GM21786 (cell line): ENCODE measurements at regions not wholly inside any gene's neighbourhood (a gene's known extent, or its start where the extent isn't known, plus 50 kb on each side); places are given as distances from the start of the nearest gene placed in this dataset.
A peak's percentile ranks its signal among the peaks of the same experiment; 100 is the strongest.

Experiments
- ATAC-seq: cut with Tn5 transposase; IDR thresholded peaks from one replicate; pipeline ENCODE4 v1.9.1; 2021; ENCODE audit not compliant: unreplicated experiment

GRCh38 chr18:40921845-40922629 lies 1033.0 kb upstream of the PIK3C3 start:
- no peak for ATAC-seq

- ATAC-seq: no peak
Observed at GRCh38 chr18:40917056-40917455, 1038.0 kb upstream of the PIK3C3 start.

GRCh38 chr18:40915724-40916123 lies 1039.3 kb upstream of the PIK3C3 start:
- ATAC-seq: no peak

DNA sequence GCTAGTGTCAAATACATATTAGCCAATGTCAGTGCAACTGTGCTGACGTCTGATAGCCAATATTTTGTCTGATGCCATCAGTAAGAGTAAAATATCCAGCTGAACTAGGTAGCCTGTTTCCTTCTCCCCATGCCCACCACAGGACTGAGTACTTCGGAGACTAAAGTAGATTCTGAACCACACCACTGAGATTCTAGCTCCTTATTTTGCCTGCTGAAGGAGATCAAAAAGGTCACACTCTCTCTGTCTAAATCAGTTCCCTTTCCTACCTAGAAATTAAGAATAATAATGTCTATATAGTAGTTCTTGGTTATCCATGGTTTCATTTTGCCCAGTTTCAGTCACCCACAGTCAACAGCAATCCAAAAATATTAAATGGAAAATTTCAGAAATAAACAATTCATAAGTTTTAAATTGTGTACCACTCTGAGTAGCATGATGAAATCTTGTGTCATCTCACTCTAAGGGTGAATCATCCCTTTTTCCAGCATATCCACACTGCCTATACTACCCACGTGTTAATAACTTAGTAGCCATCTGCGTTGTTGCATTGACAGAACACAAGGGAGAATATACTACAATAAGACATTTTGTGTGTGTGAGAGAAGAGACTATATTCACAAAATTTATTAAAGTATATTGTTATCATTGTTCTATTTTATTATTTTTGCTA lies 1043.3 kb upstream of the PIK3C3 start:
- no peak for ATAC-seq

DNA sequence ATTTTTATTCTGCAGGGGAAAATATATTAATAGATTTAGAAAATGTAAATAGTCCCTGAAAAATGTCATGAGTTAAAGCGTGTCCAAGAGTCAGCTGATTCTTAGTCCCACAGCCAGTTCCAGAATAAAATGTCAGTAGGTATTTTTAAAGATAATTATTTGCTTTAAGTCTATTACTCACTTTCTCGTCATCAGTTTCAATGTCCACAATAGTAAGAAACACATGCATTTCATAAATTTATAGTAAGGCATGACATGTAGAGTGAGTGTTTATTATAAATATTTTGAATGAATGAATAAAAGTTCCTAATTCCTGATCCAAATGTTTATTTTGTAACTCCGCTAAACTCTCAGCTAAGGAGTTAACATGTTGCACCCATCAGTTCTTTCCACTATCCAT lies 1044.0 kb upstream of the PIK3C3 start:
- ATAC-seq: no peak

GRCh38 chr18:40907842-40908241 lies 1047.2 kb upstream of the PIK3C3 start:
- ATAC-seq: no peak

DNA sequence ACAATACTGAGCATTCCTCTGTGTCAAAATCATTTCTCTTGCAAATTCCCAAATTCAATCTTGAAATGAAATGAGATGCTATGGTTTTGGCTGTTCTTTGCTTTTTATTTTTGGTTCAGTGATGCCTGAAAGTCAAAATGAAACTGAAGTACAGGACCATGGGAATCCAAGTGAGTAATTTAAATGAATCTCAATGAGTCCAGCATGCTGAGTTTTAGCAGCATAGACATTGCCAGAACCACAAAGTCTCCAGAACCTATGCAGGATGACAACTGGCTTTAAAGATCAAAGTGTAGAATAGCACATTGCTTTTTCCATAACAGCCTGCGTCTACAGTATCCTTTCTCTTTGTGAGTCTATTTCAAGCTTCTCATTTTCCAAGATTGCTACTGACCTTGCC lies 1050.7 kb upstream of the PIK3C3 start:
- no peak for ATAC-seq

DNA sequence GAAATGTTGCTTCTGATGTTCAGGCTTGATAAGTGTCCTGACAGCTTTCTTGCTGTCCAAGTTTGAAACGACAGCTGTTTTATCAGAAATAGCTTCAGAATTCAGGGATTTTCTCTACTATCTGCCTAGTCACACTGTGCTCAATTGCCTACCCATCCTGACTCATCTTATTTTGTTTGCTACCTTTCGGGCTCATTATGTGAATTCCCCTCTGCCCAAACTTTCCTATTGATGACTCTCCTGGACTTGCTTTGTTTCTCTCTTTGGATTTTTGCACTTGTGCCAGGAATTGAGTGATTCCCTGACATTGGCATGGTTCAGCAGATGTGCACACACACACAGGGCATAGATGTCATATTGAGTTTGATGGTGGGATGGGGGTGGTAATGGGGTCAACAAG lies 1052.6 kb upstream of the PIK3C3 start:
- no peak for ATAC-seq

GRCh38 chr18:40897884-40898283 lies 1057.2 kb upstream of the PIK3C3 start:
- ATAC-seq: no peak

GRCh38 chr18:40883271-40883670 lies 1071.8 kb upstream of the PIK3C3 start:
- no peak for ATAC-seq

GRCh38 chr18:40882468-40882867 lies 1072.6 kb upstream of the PIK3C3 start:
- no peak for ATAC-seq

- no peak for ATAC-seq
Observed at GRCh38 chr18:40878371-40878770, 1076.7 kb upstream of the PIK3C3 start.

- no peak for ATAC-seq
Observed at GRCh38 chr18:40877096-40877495, 1077.9 kb upstream of the PIK3C3 start.

GRCh38 chr18:40875101-40875615 lies 1079.9 kb upstream of the PIK3C3 start:
- ATAC-seq: no peak

- no peak for ATAC-seq
Observed at GRCh38 chr18:40874233-40874632, 1080.8 kb upstream of the PIK3C3 start.

DNA sequence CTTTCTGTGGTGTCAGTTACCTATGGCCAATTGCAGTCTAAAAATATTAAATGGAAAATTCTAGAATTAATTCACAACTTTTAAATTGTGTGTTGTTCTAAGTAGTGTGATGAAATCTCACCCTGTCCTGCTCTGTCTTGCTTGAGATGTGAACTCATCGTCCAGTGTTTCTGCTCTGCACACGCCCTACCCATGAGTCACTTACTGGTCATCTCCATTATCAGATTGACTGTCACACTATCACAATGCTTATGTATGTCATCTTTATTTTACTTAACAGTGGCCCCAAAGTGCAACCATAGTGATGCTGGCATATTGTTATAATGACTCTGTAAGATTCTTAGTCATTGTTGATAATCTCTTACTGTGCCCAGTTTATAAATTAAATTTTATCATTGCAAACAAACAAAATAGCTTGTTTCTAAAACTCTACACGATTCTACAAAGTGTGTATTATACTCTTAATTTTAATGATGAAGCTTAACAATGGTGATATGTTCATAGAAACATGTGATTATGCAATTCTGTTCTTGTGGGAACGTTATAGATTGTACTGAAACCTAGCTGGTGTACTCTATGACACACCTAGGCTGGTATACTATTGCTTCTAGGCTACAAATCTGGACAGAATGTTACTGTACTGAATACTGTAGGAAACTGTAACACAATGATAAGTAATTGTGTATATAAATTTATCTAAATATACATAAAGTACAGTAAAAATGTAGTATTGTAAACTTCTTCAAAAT lies 1086.8 kb upstream of the PIK3C3 start:
- no peak for ATAC-seq

GRCh38 chr18:40867459-40867858 lies 1087.6 kb upstream of the PIK3C3 start:
- no peak for ATAC-seq

- no peak for ATAC-seq
Observed at GRCh38 chr18:40866968-40867367, 1088.1 kb upstream of the PIK3C3 start.

- ATAC-seq: peak; percentile 48
Observed at GRCh38 chr18:40866013-40866645, 1088.9 kb upstream of the PIK3C3 start.

DNA sequence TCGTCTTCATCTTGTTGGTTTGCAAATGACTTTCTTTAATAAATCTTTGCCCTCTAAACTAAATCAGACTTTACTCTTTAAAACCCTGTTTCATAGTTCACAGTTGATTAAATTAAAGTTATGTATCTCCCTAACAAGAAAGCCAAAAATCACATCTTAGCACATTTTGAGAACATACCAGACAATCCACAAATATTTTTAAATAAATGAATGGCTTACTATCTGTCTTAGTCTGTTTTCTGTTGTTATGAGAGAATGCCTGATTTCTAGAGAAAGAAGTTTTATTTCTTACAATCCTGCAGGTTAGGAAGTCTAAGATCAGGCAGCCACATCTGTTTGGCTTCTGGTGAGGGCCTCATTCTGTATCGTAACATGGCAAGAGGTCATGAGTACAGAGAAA lies 1090.2 kb upstream of the PIK3C3 start:
- no peak for ATAC-seq

- ATAC-seq: no peak
Observed at GRCh38 chr18:40863801-40864200, 1091.2 kb upstream of the PIK3C3 start.
